Uterus (tissue), 3 donors: ENCODE measurements at regions not wholly inside any gene's neighbourhood (a gene's known extent, or its start where the extent isn't known, plus 50 kb on each side); places are given as distances from the start of the nearest gene placed in this dataset.
"Not testable (repeated sequence)": the region's sequence is repeated elsewhere in the genome, so short reads cannot be mapped to it uniquely, and the experiment has no call there.

Experiments used
- DNase-seq, 2 donors: peaks; one replicate each; pipeline ENCODE4 v3.0.0-alpha.2; 2019 to 2020
- H3K27ac ChIP-seq, 2 donors: fragments of 200-600 bp; sonication (generic); 1 replicate in 1 of 2; 2 replicates in 1 of 2; pipeline ENCODE4 v1.5.1; 2016 to 2018
- H3K27me3 ChIP-seq, 2 donors: fragments of 200-600 bp; sonication (generic); one replicate each; pipeline ENCODE4 v1.5.1; 2018 to 2019; ENCODE audit warnings: control low read depth in 1 of 2
- H3K36me3 ChIP-seq, 2 donors: fragments of 200-600 bp; sonication (generic); one replicate each; pipeline ENCODE4 v1.5.1; 2019; ENCODE audit warnings: control low read depth in 1 of 2
- H3K4me1 ChIP-seq, 2 donors: fragments of 200-600 bp; sonication (generic); one replicate each; pipeline ENCODE4 v1.5.1; 2018 to 2019; ENCODE audit warnings: control low read depth in 1 of 2
- H3K4me3 ChIP-seq, 2 donors: fragments of 200-600 bp; sonication (generic); 1 replicate in 1 of 2; 2 replicates in 1 of 2; pipeline ENCODE4 v1.5.1; 2018 to 2019; ENCODE audit warnings: mild to moderate bottlenecking in 1 of 2
- H3K9me3 ChIP-seq, 2 donors: fragments of 200-600 bp; sonication (generic); one replicate each; pipeline ENCODE4 v1.5.1; 2019; ENCODE audit warnings: control low read depth in 1 of 2
- CTCF ChIP-seq, 4 experiments: fragments of 200-600 bp in 2 of 4; fragments of 450-650 bp in 2 of 4; sonication (generic) in 2 of 4; IDR thresholded peaks; one replicate each; pipeline ENCODE4 v1.5.1; 2016 to 2019; ENCODE audit warnings: antibody characterized with exemption in 4 of 4, mild to moderate bottlenecking in 2 of 4, moderate library complexity in 1 of 4
- POLR2A ChIP-seq, 2 donors: fragments of 450-650 bp; IDR thresholded peaks; one replicate each; pipeline ENCODE4 v1.6.1; 2016; ENCODE audit warnings: antibody characterized with exemption in 2 of 2, mild to moderate bottlenecking in 1 of 2, moderate library complexity in 1 of 2
- intact Hi-C: fragments of 100-400 bp; cut with DNase I; formaldehyde crosslinking; loops from one replicate; pipeline ENCODE4 v1.15.1; 2023; ENCODE audit warnings: low total_unique reads
- donor health status: DM: yes; HTN: yes; CAD: no.

GRCh38 chr11:13189561-13190426, 87.8 kb upstream of the BMAL1 start:
- no peaks in the 10 kb centered on the region for H3K4me1 ChIP-seq
- no peak for DNase-seq
- H3K27me3 ChIP-seq = no peaks in the 10 kb centered on the region
- H3K36me3 ChIP-seq = no peaks in the 10 kb centered on the region
- no peak overlapping the region for H3K27ac ChIP-seq
- TF ChIP-seq POLR2A (IDR thresholded peaks at IDR 0.05) (no peak), CTCF (IDR thresholded peaks at IDR 0.05) (no peak)
- intact Hi-C loops = no loop called here
- no peak overlapping the region for H3K4me3 ChIP-seq
- peaks cover 0 to 5% of the 10 kb centered on the region in 2 donors for H3K9me3 ChIP-seq

GRCh38 chr11:13193613-13194012, 84.0 kb upstream of the BMAL1 start:
- no peak for DNase-seq
- intact Hi-C loops = no loop called here
- Histone ChIP-seq H3K4me1 (no peaks in the 10 kb centered on the region), H3K27ac (no peak overlapping the region), H3K36me3 (no peaks in the 10 kb centered on the region), H3K27me3 (no peaks in the 10 kb centered on the region), H3K9me3 (peaks cover 0 to 7% of the 10 kb centered on the region in 2 donors), H3K4me3 (no peak overlapping the region)
- no peak for TF ChIP-seq CTCF (IDR thresholded peaks at IDR 0.05)
- no peak for TF ChIP-seq POLR2A (IDR thresholded peaks at IDR 0.05)

DNA sequence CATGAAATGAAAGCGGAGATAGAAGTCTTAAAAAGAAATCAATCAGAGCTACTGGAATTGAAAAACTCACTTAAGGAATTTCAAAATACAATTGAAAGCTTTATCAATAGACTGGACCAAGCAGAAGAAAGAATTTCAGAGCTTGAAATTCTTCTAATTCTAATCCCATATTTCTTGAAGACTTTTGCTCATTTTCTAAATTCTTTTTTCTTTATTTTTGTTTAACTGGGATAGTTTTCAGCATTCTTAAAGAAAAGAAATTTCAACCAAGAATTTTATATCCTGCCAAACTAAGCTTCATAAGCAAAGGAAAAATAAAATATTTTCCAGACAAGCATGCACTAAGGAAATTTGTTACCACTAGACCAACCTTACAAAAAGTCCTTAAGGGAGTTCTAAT, 80.2 kb upstream of the BMAL1 start:
- intact Hi-C loops, H3K27me3 ChIP-seq, H3K36me3 ChIP-seq, DNase-seq, H3K27ac ChIP-seq, H3K4me1 ChIP-seq, H3K9me3 ChIP-seq, H3K4me3 ChIP-seq: not testable (repeated sequence)

DNA sequence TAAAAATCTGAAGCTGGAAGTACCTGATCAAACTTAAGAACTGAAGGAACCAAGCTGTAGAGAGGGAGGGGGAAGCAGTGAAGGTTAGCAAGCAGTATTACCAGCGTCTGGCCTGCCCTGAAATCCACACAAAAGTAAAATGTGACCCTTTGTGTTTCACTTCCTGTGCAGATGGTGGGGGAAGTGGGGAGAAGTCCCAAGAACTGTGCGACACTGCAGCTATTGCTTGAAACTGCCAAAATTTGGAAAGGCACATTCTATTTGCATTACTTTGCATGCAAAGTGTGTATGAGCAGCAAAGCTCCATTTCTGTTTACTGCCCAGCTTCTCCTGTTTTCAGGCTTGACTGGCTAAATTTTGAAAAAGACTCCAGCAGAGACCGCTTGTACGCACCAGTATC, 72.1 kb upstream of the BMAL1 start:
- no peak overlapping the region for H3K4me3 ChIP-seq
- TF ChIP-seq POLR2A (IDR thresholded peaks at IDR 0.05) (no peak), CTCF (IDR thresholded peaks at IDR 0.05) (no peak)
- intact Hi-C loops = no loop called here
- no peaks in the 10 kb centered on the region for H3K36me3 ChIP-seq
- DNase-seq = no peak
- no peaks in the 10 kb centered on the region for H3K9me3 ChIP-seq
- no peaks in the 10 kb centered on the region for H3K4me1 ChIP-seq
- H3K27me3 ChIP-seq = no peaks in the 10 kb centered on the region
- no peak overlapping the region for H3K27ac ChIP-seq

- TF ChIP-seq CTCF (IDR thresholded peaks at IDR 0.05) (no peak), POLR2A (IDR thresholded peaks at IDR 0.05) (no peak)
- H3K4me1 ChIP-seq = no peaks in the 10 kb centered on the region
Observed at GRCh38 chr11:13206086-13206640, 71.4 kb upstream of the BMAL1 start.

More at GRCh38 chr11:13206086-13206640, 71.4 kb upstream of the BMAL1 start:
- Histone ChIP-seq H3K4me3 (no peak overlapping the region), H3K27ac (no peak overlapping the region), H3K27me3 (no peaks in the 10 kb centered on the region), H3K36me3 (no peaks in the 10 kb centered on the region), H3K9me3 (no peaks in the 10 kb centered on the region)
- intact Hi-C loops = no loop called here
- DNase-seq = no peak
